ENCODE measurements at regions not wholly inside any gene's neighbourhood (a gene's known extent, or its start where the extent isn't known, plus 50 kb on each side); places are given as distances from the start of the nearest gene placed in this dataset.

GRCh38 chr15:69559440-69560190 is 107.0 kb downstream of the RPLP1 start:
- Histone ChIP-seq H3K4me2 (ENCODE audit: low read depth, low read length) (no peak overlapping the region), H3K27me3 (ENCODE audit: control insufficient read depth, insufficient read depth, low read length) (peaks cover 22% of the 10 kb centered on the region), H3K18ac (ENCODE audit: low read depth, low read length) (no peak overlapping the region), H2AK9ac (replicated peaks; ENCODE audit: low read depth, low read length, poor library complexity) (no peak overlapping the region), H4K8ac (ENCODE audit: low read depth in 2 of 2, low read length in 2 of 2) (no peak overlapping the region), H2BK20ac (ENCODE audit: low read depth, low read length) (no peak overlapping the region; the same call in 1 of the 2 replicates), H3K79me1 (ENCODE audit: low read depth in 1 of 2, low read length in 2 of 2) (no peaks in the 10 kb centered on the region), H2AFZ (replicated peaks; ENCODE audit: low read length, poor library complexity) (no peak overlapping the region), H4K5ac (ENCODE audit: low read depth, low read length) (no peak overlapping the region), H3K9ac (ENCODE audit: low read depth, low read length) (no peak overlapping the region), H3K9me3 (ENCODE audit: control insufficient read depth, insufficient read depth, low read length) (no peaks in the 10 kb centered on the region), H2BK120ac (ENCODE audit: low read depth, low read length) (no peak overlapping the region; the same call in 1 of the 2 replicates), H3K56ac (ENCODE audit: extremely low read depth, insufficient read depth, low read length) (no peak overlapping the region), H4K91ac (ENCODE audit: insufficient read depth, low read depth, low read length) (no peak overlapping the region; the same call in 1 of the 2 replicates), H3K23ac (ENCODE audit: low read depth, low read length) (no peak overlapping the region), H2AK5ac (ENCODE audit: low read depth, low read length) (no peak overlapping the region; the same call in 1 of the 2 replicates), H3K14ac (replicated peaks; ENCODE audit: low read depth, low read length) (no peak overlapping the region), H3K4ac (ENCODE audit: low read depth, low read length) (no peak overlapping the region), H4K20me1 (ENCODE audit: insufficient read depth, low read length) (no peaks in the 10 kb centered on the region), H3K4me3 (ENCODE audit: insufficient read depth, low read depth, low read length) (no peak overlapping the region), H2BK15ac (ENCODE audit: low read depth, low read length) (no peak overlapping the region), H3K27ac (ENCODE audit: insufficient read depth, low read length) (no peak overlapping the region), H3K36me3 (ENCODE audit: control insufficient read depth, insufficient read depth, low read length) (no peaks in the 10 kb centered on the region), H2BK5ac (ENCODE audit: low read depth, low read length, poor library complexity, severe bottlenecking) (no peak overlapping the region), H3K4me1 (ENCODE audit: control insufficient read depth, insufficient read depth, low read length) (peaks cover 17% of the 10 kb centered on the region), H3K9me1 (ENCODE audit: insufficient read depth, low read length) (peaks cover 5% of the 10 kb centered on the region; the same call in 1 of the 2 replicates)
- no TSS peak for BruUV-seq (replicated peaks)
- 100% methylated on average over 1 of the region's 5 CpGs; no CpG with 5 or more reads in 1 of the 2 experiments for WGBS, 2 experiments (ENCODE audit: extremely low coverage in 2 of 2, insufficient read length in 1 of 2)
- DNase-seq (no peak), ATAC-seq (ENCODE audit: low read depth) (no peak)
- CTCF ChIA-PET = no interaction called here
- POLR2A ChIA-PET (ENCODE audit: unreplicated experiment) = no interaction called here
- intact Hi-C loops (cut with micrococcal nuclease) (no loop called here), dilution Hi-C loops (cut with HindIII; ENCODE audit: low sequenced_read_pairs, unreplicated experiment) (no loop called here), in situ Hi-C loops (cut with MboI; ENCODE audit: low sequenced_read_pairs) (no loop called here)
- TF ChIP-seq MAZ (IDR thresholded peaks at IDR 0.05; ENCODE audit: borderline replicate concordance, low read depth, low read length) (no peak), USF2 (IDR thresholded peaks at IDR 0.05; ENCODE audit: low read depth, low read length) (no peak), CHD1 (IDR thresholded peaks at IDR 0.05; ENCODE audit: low read depth, low read length) (no peak), RFX5 (IDR thresholded peaks at IDR 0.05; ENCODE audit: low read depth, low read length) (no peak), RAD21 (IDR thresholded peaks at IDR 0.05; ENCODE audit: low read length) (no peak), MAFK (IDR thresholded peaks at IDR 0.05; ENCODE audit: low read depth, low read length) (no peak), MXI1 (IDR thresholded peaks at IDR 0.05; ENCODE audit: borderline replicate concordance, low read depth, low read length) (no peak), RCOR1 (IDR thresholded peaks at IDR 0.05; ENCODE audit: insufficient replicate concordance, low read length) (no peak), BHLHE40 (IDR thresholded peaks at IDR 0.05; ENCODE audit: low read depth, low read length) (no peak), ELK1 (IDR thresholded peaks at IDR 0.05; ENCODE audit: borderline replicate concordance, low read depth, low read length) (no peak), FOS (IDR thresholded peaks at IDR 0.05; ENCODE audit: low read depth, low read length) (no peak), CTCF (conservative IDR thresholded peaks at IDR 0.05; ENCODE audit: low read depth, low read length) (no peak), SMC3 (IDR thresholded peaks at IDR 0.05; ENCODE audit: low read depth, low read length) (no peak), POLR2A (IDR thresholded peaks at IDR 0.05; ENCODE audit: low read depth, low read length) (no peak), CEBPB (IDR thresholded peaks at IDR 0.05; ENCODE audit: low read depth, low read length) (no peak), NFE2L2 (IDR thresholded peaks at IDR 0.05; ENCODE audit: low read depth, low read length) (no peak)
